HCT116 (cell line): ENCODE measurements at regions not wholly inside any gene's neighbourhood (a gene's known extent, or its start where the extent isn't known, plus 50 kb on each side); places are given as distances from the start of the nearest gene placed in this dataset.

Source experiments
- ATAC-seq: fragments of 200-7000 bp; cut with Tn5 transposase; 2 replicates; pipeline ENCODE4 v1.9.1; 2020; ENCODE audit warnings: mild to moderate bottlenecking, moderate library complexity
- BruUV-seq: library from RNA; stranded (reverse); fragments of 400-500 nt; replicated peaks from 2 replicates; lab custom pipeline; 2021; lab: Mats Ljungman, UMichigan
- CTCF ChIA-PET: fragments of 300-600 bp; sonication (Branson Sonifier 250); formaldehyde crosslinking; loops from one replicate; lab custom pipeline; 2021; ENCODE audit warnings: antibody characterized with exemption; lab: Charles Lee
- POLR2A ChIA-PET: fragments of 300-600, 350-600 bp; sonication (Branson Sonifier 250); formaldehyde crosslinking; loops from one replicate; lab custom pipeline; 2021; ENCODE audit warnings: antibody characterized with exemption; lab: Charles Lee
- RAD21 ChIA-PET, 2 experiments: fragments of 300-600 bp; sonication (Branson Sonifier 250); formaldehyde crosslinking; loops; one replicate each; lab custom pipeline; 2023; ENCODE audit warnings: low total read pairs in 2 of 2; ENCODE audit not compliant: uncharacterized antibody in 2 of 2, unreplicated experiment in 2 of 2, low non-redundant PET in 1 of 2; lab: Charles Lee
- DNase-seq: peaks from one replicate; pipeline ENCODE4 v3.0.0-alpha.2; 2010; ENCODE audit warnings: low read depth, low spot score
- H2AFZ ChIP-seq: fragments of 200-600 bp; shearing (Covaris generic), sonication (generic); 2 replicates; pipeline ENCODE4 v1.6.1; 2017; ENCODE audit warnings: low read depth, mixed run types, mixed read lengths, antibody characterized with exemption, low read length; ENCODE audit not compliant: poor library complexity, severe bottlenecking
- H3K27ac ChIP-seq: 2 replicates; pipeline ENCODE4 v1.5.1; 2012; ENCODE audit warnings: low read depth, low read length
- H3K27me3 ChIP-seq: fragments of 200-600 bp; sonication (generic); 2 replicates; pipeline ENCODE4 v1.6.1; 2016; ENCODE audit warnings: mixed run types, low read length, mixed read lengths; ENCODE audit not compliant: insufficient read depth
- H3K36me3 ChIP-seq, 2 experiments: fragments of 200-500 bp in 1 of 2; fragments of 200-600 bp in 1 of 2; sonication (Bioruptor generic) in 1 of 2; sonication (generic) in 1 of 2; 2 replicates each; pipeline versions ENCODE4 v1.5.1 to v1.6.1; 2014 to 2016; ENCODE audit warnings: low read length in 2 of 2, inconsistent platforms in 1 of 2, mixed read lengths in 1 of 2, mixed run types in 1 of 2; ENCODE audit not compliant: insufficient read depth in 2 of 2, control insufficient read depth in 1 of 2
- H3K4me1 ChIP-seq, 2 experiments: fragments of 200-600 bp in 1 of 2; sonication (generic) in 1 of 2; 2 replicates each; pipeline versions ENCODE4 v1.5.1 to v1.6.1; 2012 to 2017; ENCODE audit warnings: low read length in 2 of 2, inconsistent platforms in 1 of 2, mild to moderate bottlenecking in 1 of 2, mixed read lengths in 1 of 2, mixed run types in 1 of 2, moderate library complexity in 1 of 2; ENCODE audit not compliant: insufficient read depth in 2 of 2, control insufficient read depth in 1 of 2
- H3K4me2 ChIP-seq: fragments of 200-600 bp; sonication (generic); 2 replicates; pipeline ENCODE4 v1.6.1; 2017; ENCODE audit warnings: mixed run types, low read length, mixed read lengths
- H3K4me3 ChIP-seq, 2 experiments: fragments of 200-600 bp in 1 of 2; sonication (generic) in 1 of 2; replicated peaks in 1 of 2; 2 replicates each; pipeline ENCODE4 v1.5.1; 2011 to 2016; ENCODE audit warnings: low read length in 2 of 2, control low read depth in 1 of 2, low read depth in 1 of 2, mild to moderate bottlenecking in 1 of 2, mixed read lengths in 1 of 2, mixed run types in 1 of 2
- H3K79me2 ChIP-seq: fragments of 200-600 bp; sonication (generic); 2 replicates; pipeline ENCODE4 v1.6.1; 2017; ENCODE audit warnings: mild to moderate bottlenecking, mixed run types, low read length, moderate library complexity, mixed read lengths; ENCODE audit not compliant: insufficient read depth
- H3K9ac ChIP-seq: fragments of 200-600 bp; sonication (generic); 2 replicates; pipeline ENCODE4 v1.6.1; 2016; ENCODE audit warnings: low read length, mixed read lengths
- H3K9me2 ChIP-seq: fragments of 200-600 bp; sonication (generic), shearing (Covaris generic); 2 replicates; pipeline ENCODE4 v1.6.1; 2017; ENCODE audit warnings: mixed run types, mild to moderate bottlenecking, moderate library complexity; ENCODE audit not compliant: insufficient read depth
- H3K9me3 ChIP-seq, 2 experiments: fragments of 200-500 bp in 1 of 2; fragments of 200-600 bp in 1 of 2; sonication (Bioruptor generic) in 1 of 2; sonication (generic) in 1 of 2; 2 replicates each; pipeline ENCODE4 v1.6.1; 2014 to 2017; ENCODE audit warnings: low read length in 2 of 2, mixed read lengths in 2 of 2, inconsistent platforms in 1 of 2, low read depth in 1 of 2, mild to moderate bottlenecking in 1 of 2, mixed run types in 1 of 2, moderate library complexity in 1 of 2; ENCODE audit not compliant: control insufficient read depth in 1 of 2, insufficient read depth in 1 of 2
- H4K20me1 ChIP-seq: fragments of 200-600 bp; sonication (generic), shearing (Covaris generic); 2 replicates; pipeline ENCODE4 v1.6.1; 2017; ENCODE audit warnings: mixed run types, mild to moderate bottlenecking, moderate library complexity; ENCODE audit not compliant: insufficient read depth
- CBX3 ChIP-seq: IDR thresholded peaks from 2 replicates; pipeline ENCODE4 v1.6.1; 2012; ENCODE audit warnings: low read depth
- CEBPB ChIP-seq: IDR thresholded peaks from 2 replicates; pipeline ENCODE4 v1.6.1; 2012; ENCODE audit warnings: low read depth
- EGR1 ChIP-seq: IDR thresholded peaks from 2 replicates; pipeline ENCODE4 v1.6.1; 2012; ENCODE audit warnings: low read depth
- ELF1 ChIP-seq: IDR thresholded peaks from 2 replicates; pipeline ENCODE4 v1.6.1; 2012; ENCODE audit warnings: low read depth, borderline replicate concordance
- EZH2 ChIP-seq: fragments of 200-600 bp; sonication (generic); IDR thresholded peaks from 2 replicates; pipeline ENCODE4 v1.6.1; 2017; ENCODE audit warnings: antibody characterized with exemption, mixed run types
- EZH2phosphoT487 ChIP-seq: fragments of 200-600 bp; IDR thresholded peaks from 2 replicates; pipeline ENCODE4 v1.6.1; 2018; ENCODE audit warnings: antibody characterized with exemption, borderline replicate concordance
- JUND ChIP-seq: IDR thresholded peaks from 2 replicates; pipeline ENCODE4 v1.6.1; 2012
- POLR2A ChIP-seq: IDR thresholded peaks from 2 replicates; pipeline ENCODE4 v1.7.0; 2011; ENCODE audit warnings: borderline replicate concordance; ENCODE audit not compliant: insufficient read depth, insufficient read length; ENCODE audit errors: extremely low read depth
- POLR2AphosphoS5 ChIP-seq: IDR thresholded peaks from 2 replicates; pipeline ENCODE4 v1.6.1; 2011; ENCODE audit warnings: mild to moderate bottlenecking, low read depth, low read length, moderate library complexity
- SIN3A ChIP-seq: IDR thresholded peaks from 2 replicates; pipeline ENCODE4 v1.6.1; 2012; ENCODE audit warnings: low read depth
- SP1 ChIP-seq: IDR thresholded peaks from 2 replicates; pipeline ENCODE4 v1.6.1; 2012; ENCODE audit warnings: low read depth
- TCF7L2 ChIP-seq: IDR thresholded peaks from 2 replicates; pipeline ENCODE4 v1.7.0; 2011; ENCODE audit warnings: borderline replicate concordance, inconsistent platforms; ENCODE audit not compliant: insufficient read depth, insufficient read length; ENCODE audit errors: extremely low read depth
- YY1 ChIP-seq: IDR thresholded peaks from 2 replicates; pipeline ENCODE4 v1.6.1; 2011; ENCODE audit warnings: low read length, low read depth, moderate library complexity, mild to moderate bottlenecking; ENCODE audit not compliant: insufficient replicate concordance; ENCODE audit errors: extremely low read depth
- ZFX ChIP-seq: fragments of 450-650 bp; IDR thresholded peaks from 2 replicates; pipeline ENCODE4 v1.6.1; 2017
- ZNF274 ChIP-seq: fragments of 200-500 bp; sonication (Bioruptor generic); IDR thresholded peaks from 2 replicates; pipeline ENCODE4 v1.6.1; 2014; ENCODE audit warnings: mild to moderate bottlenecking, low read depth, low read length, inconsistent platforms
- intact Hi-C: fragments of 100-400 bp; cut with micrococcal nuclease; formaldehyde crosslinking; loops from 2 replicates; pipeline ENCODE4 v1.10.0; 2022
- TF ChIP-seq, protein P1 (sequence below), 3 experiments: fragments of 200-600 bp in 1 of 3; sonication (generic) in 1 of 3; IDR thresholded peaks in 2 of 3; conservative IDR thresholded peaks in 1 of 3; 2 replicates each; pipeline ENCODE4 v1.5.1; 2012 to 2017; ENCODE audit warnings: low read depth in 2 of 3, low read length in 2 of 3, antibody characterized with exemption in 1 of 3, borderline replicate concordance in 1 of 3, control low read depth in 1 of 3, mild to moderate bottlenecking in 1 of 3, mixed read lengths in 1 of 3, mixed run types in 1 of 3, moderate library complexity in 1 of 3; ENCODE audit not compliant: insufficient read depth in 1 of 3
- TF ChIP-seq, protein P2 (sequence below): IDR thresholded peaks from 2 replicates; pipeline ENCODE4 v1.6.1; 2012; ENCODE audit warnings: low read depth
- TF ChIP-seq, protein P3 (sequence below): IDR thresholded peaks from 2 replicates; pipeline ENCODE4 v1.6.1; 2012

DNA sequence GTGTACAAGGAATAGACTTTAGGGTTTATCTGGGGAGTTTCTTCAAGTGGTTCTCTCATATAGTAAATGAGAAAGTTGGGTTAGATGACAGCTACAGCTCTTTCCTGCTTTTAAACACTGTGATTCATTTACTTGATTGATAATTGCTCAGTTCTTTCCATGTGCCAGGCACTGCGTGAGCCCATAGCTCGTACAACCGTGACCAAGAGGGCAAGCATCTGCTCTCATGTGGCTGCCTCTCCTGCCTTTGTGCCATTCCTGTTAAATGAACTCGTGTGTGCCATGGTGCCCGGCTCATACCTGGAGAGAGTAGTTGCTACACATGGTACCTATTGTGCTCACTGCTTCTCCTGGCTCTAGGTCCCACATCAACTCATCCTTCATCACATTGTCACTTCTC lies 206.3 kb downstream of the SNX19 start:
- H3K4me1 ChIP-seq, result no peaks in the 10 kb centered on the region
- POLR2A ChIA-PET, result no interaction called here

More for the DNA sequence above, 206.3 kb downstream of the SNX19 start:
- ATAC-seq (no peak), DNase-seq (no peak)
- no peaks in the 10 kb centered on the region for H3K79me2 ChIP-seq
- no peak for TF ChIP-seq CBX3
- no peak for TF ChIP-seq EZH2
- no peak for TF ChIP-seq SP1
- TF ChIP-seq POLR2AphosphoS5, result no peak
- TF ChIP-seq, protein P1, sequence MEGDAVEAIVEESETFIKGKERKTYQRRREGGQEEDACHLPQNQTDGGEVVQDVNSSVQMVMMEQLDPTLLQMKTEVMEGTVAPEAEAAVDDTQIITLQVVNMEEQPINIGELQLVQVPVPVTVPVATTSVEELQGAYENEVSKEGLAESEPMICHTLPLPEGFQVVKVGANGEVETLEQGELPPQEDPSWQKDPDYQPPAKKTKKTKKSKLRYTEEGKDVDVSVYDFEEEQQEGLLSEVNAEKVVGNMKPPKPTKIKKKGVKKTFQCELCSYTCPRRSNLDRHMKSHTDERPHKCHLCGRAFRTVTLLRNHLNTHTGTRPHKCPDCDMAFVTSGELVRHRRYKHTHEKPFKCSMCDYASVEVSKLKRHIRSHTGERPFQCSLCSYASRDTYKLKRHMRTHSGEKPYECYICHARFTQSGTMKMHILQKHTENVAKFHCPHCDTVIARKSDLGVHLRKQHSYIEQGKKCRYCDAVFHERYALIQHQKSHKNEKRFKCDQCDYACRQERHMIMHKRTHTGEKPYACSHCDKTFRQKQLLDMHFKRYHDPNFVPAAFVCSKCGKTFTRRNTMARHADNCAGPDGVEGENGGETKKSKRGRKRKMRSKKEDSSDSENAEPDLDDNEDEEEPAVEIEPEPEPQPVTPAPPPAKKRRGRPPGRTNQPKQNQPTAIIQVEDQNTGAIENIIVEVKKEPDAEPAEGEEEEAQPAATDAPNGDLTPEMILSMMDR (IDR thresholded peaks at IDR 0.05 in 2 of 3, conservative IDR thresholded peaks at IDR 0.05 in 1 of 3; ENCODE audit: borderline replicate concordance in 1 of 3, insufficient read depth in 1 of 3, low read depth in 2 of 3, low read length in 2 of 3), result no peak
- TF ChIP-seq JUND, result no peak
- TF ChIP-seq ELF1, result no peak
- TF ChIP-seq, protein P2, sequence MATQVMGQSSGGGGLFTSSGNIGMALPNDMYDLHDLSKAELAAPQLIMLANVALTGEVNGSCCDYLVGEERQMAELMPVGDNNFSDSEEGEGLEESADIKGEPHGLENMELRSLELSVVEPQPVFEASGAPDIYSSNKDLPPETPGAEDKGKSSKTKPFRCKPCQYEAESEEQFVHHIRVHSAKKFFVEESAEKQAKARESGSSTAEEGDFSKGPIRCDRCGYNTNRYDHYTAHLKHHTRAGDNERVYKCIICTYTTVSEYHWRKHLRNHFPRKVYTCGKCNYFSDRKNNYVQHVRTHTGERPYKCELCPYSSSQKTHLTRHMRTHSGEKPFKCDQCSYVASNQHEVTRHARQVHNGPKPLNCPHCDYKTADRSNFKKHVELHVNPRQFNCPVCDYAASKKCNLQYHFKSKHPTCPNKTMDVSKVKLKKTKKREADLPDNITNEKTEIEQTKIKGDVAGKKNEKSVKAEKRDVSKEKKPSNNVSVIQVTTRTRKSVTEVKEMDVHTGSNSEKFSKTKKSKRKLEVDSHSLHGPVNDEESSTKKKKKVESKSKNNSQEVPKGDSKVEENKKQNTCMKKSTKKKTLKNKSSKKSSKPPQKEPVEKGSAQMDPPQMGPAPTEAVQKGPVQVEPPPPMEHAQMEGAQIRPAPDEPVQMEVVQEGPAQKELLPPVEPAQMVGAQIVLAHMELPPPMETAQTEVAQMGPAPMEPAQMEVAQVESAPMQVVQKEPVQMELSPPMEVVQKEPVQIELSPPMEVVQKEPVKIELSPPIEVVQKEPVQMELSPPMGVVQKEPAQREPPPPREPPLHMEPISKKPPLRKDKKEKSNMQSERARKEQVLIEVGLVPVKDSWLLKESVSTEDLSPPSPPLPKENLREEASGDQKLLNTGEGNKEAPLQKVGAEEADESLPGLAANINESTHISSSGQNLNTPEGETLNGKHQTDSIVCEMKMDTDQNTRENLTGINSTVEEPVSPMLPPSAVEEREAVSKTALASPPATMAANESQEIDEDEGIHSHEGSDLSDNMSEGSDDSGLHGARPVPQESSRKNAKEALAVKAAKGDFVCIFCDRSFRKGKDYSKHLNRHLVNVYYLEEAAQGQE, result no peak
- no peak for TF ChIP-seq POLR2A
- TF ChIP-seq, protein P3, sequence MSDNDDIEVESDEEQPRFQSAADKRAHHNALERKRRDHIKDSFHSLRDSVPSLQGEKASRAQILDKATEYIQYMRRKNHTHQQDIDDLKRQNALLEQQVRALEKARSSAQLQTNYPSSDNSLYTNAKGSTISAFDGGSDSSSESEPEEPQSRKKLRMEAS, result no peak
- TF ChIP-seq TCF7L2, result no peak
- no peak for TF ChIP-seq ZNF274
- TF ChIP-seq ZFX, result no peak
- no peak for TF ChIP-seq CEBPB
- TF ChIP-seq EGR1, result no peak
- no peak for TF ChIP-seq YY1
- no peak for TF ChIP-seq EZH2phosphoT487
- no peak for TF ChIP-seq SIN3A
- intact Hi-C loops, result no loop called here
- peaks cover 9% of the 10 kb centered on the region; the same call in 1 of the 2 replicates for H3K27me3 ChIP-seq
- H3K4me3 ChIP-seq, result no peak overlapping the region
- H3K9me3 ChIP-seq, result no peaks in the 10 kb centered on the region
- no peaks in the 10 kb centered on the region for H4K20me1 ChIP-seq
- H3K36me3 ChIP-seq, result no peaks in the 10 kb centered on the region
- no peak overlapping the region for H2AFZ ChIP-seq
- no peak overlapping the region for H3K27ac ChIP-seq
- no TSS peak for BruUV-seq
- no peaks in the 10 kb centered on the region for H3K9me2 ChIP-seq
- CTCF ChIA-PET, result no interaction called here
- RAD21 ChIA-PET, result no interaction called here
- H3K4me2 ChIP-seq, result no peak overlapping the region
- H3K9ac ChIP-seq, result no peak overlapping the region
